T-cell (primary cell): ENCODE measurements at regions not wholly inside any gene's neighbourhood (a gene's known extent, or its start where the extent isn't known, plus 50 kb on each side); places are given as distances from the start of the nearest gene placed in this dataset.

Source experiments
- ATAC-seq, 4 experiments: fragments of 200-7000 bp in 3 of 4; fragments of 150-1000 bp in 1 of 4; cut with Tn5 transposase; replicated peaks in 1 of 4; 1 replicate in 3 of 4; 2 replicates in 1 of 4; pipeline ENCODE4 v1.10.0; 2021; ENCODE audit warnings: moderate library complexity in 3 of 4, mild to moderate bottlenecking in 2 of 4, moderate number of reproducible peaks in 1 of 4
- CTCF ChIA-PET, 2 donors: fragments of 300-600 bp; sonication (Branson Sonifier 250); formaldehyde crosslinking; loops; one replicate each; lab custom pipeline; 2022; ENCODE audit warnings: antibody characterized with exemption in 2 of 2; lab: Charles Lee
- POLR2A ChIA-PET, 2 donors: fragments of 300-600 bp; sonication (Branson Sonifier 250); formaldehyde crosslinking; loops; one replicate each; lab custom pipeline; 2022; ENCODE audit warnings: antibody characterized with exemption in 2 of 2; lab: Charles Lee
- DNase-seq, 35 experiments: peaks; one replicate each; pipeline versions ENCODE4 v3.0.0 to v3.0.0-alpha.2; 2013 to 2023
- H3K27ac ChIP-seq: one replicate; pipeline ENCODE4 v1.5.1; 2013; ENCODE audit warnings: low read length
- H3K27me3 ChIP-seq, 2 experiments: replicated peaks in 1 of 2; 1 replicate in 1 of 2; 2 replicates in 1 of 2; pipeline versions ENCODE4 v1.6.1 to v1.7.0; 2013; ENCODE audit warnings: low read length in 1 of 2, mixed read lengths in 1 of 2; ENCODE audit not compliant: control insufficient read depth in 2 of 2, insufficient read depth in 2 of 2; ENCODE audit errors: extremely low read depth in 1 of 2
- H3K36me3 ChIP-seq, 2 donors: 1 replicate in 1 of 2; 2 replicates in 1 of 2; pipeline versions ENCODE4 v1.6.1 to v1.7.0; 2013; ENCODE audit warnings: low read length in 1 of 2; ENCODE audit not compliant: control insufficient read depth in 2 of 2, insufficient read depth in 1 of 2; ENCODE audit errors: extremely low read depth in 1 of 2
- H3K4me1 ChIP-seq, 2 experiments: 1 replicate in 1 of 2; 2 replicates in 1 of 2; pipeline versions ENCODE4 v1.6.1 to v1.7.0; 2013; ENCODE audit warnings: low read length in 2 of 2, mixed read lengths in 1 of 2; ENCODE audit not compliant: insufficient read depth in 2 of 2, control insufficient read depth in 1 of 2; ENCODE audit errors: extremely low read depth in 1 of 2
- H3K4me3 ChIP-seq, 2 donors: 1 replicate in 1 of 2; 2 replicates in 1 of 2; pipeline versions ENCODE4 v1.5.1 to v1.7.0; 2013; ENCODE audit warnings: mild to moderate bottlenecking in 2 of 2, low read length in 1 of 2, moderate library complexity in 1 of 2; ENCODE audit not compliant: control insufficient read depth in 1 of 2; ENCODE audit errors: extremely low read depth in 1 of 2
- H3K9me3 ChIP-seq: 2 replicates; pipeline ENCODE4 v1.7.0; 2013
- H3K27ac Mint-ChIP-seq, 2 donors: one replicate each; pipeline ENCODE4 v1.8.0; 2020 to 2021; ENCODE audit warnings: mild to moderate bottlenecking in 2 of 2, mixed read lengths in 2 of 2
- H3K27me3 Mint-ChIP-seq, 2 donors: one replicate each; pipeline ENCODE4 v1.8.0; 2021 to 2022; ENCODE audit warnings: mixed read lengths in 2 of 2
- H3K36me3 Mint-ChIP-seq: one replicate; pipeline ENCODE4 v1.8.0; 2021; ENCODE audit warnings: mixed read lengths
- H3K4me1 Mint-ChIP-seq, 3 donors: one replicate each; pipeline ENCODE4 v1.8.0; 2020 to 2022; ENCODE audit warnings: mixed read lengths in 3 of 3, mild to moderate bottlenecking in 1 of 3
- H3K4me3 Mint-ChIP-seq, 3 donors: one replicate each; pipeline ENCODE4 v1.8.0; 2020 to 2022; ENCODE audit warnings: mild to moderate bottlenecking in 3 of 3, mixed read lengths in 3 of 3, moderate library complexity in 3 of 3
- H3K9me3 Mint-ChIP-seq, 3 donors: one replicate each; pipeline ENCODE4 v1.8.0; 2020 to 2022; ENCODE audit warnings: mixed read lengths in 3 of 3
- WGBS: methylation state at CpG from one replicate; pipeline ENCODE4 v1.1.5; 2013; ENCODE audit warnings: missing lambda C conversion rate; ENCODE audit not compliant: insufficient coverage; 5-methylcytosine and 5-hydroxymethylcytosine counted together

DNA sequence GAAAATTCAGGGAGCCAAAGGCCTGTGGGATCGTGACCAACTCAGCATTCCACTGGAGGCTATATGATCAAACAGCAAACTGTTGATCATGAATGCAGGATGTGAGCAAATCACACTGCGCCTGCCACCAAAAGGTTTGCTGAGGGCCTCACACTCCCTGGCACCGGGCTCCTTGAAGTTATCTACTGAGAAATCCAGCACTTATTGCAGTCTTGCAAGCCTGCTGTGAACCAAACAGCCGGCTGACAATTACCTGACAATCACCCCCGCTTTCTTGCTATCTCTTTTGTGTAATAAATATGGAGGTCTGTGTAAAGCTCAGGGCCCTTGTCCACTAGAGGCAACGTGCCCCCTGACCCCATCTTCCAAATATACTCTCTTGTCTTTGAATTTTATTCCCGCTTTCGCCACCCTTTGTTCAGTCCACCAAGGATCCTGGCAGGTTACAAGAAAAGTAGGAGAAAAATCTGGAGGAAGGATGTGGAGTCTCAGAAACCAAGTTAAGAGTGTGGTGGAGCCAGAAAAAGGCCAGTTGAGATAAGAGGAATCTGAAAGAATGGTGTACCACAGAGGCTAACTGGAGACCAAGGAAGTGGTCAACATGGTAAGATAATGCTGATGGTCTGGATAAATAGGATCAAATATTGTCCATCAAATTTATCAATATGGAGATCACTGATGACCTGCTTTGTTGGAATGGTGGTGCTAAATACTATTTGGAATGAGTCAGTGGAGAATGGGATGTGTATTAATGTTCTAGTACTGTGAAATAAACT lies 229.2 kb downstream of the ALX1 start:
- H3K9me3 Mint-ChIP-seq, result peaks cover 0 to 8% (median 5%) of the 10 kb centered on the region in 3 donors
- no peak overlapping the region for H3K27ac Mint-ChIP-seq
- 82% methylated on average over 2 of the region's 8 CpGs for WGBS
- no peak overlapping the region for H3K4me3 Mint-ChIP-seq
- Histone ChIP-seq H3K27me3 (no peaks in the 10 kb centered on the region), H3K4me1 (no peaks in the 10 kb centered on the region), H3K9me3 (no peaks in the 10 kb centered on the region), H3K36me3 (no peaks in the 10 kb centered on the region), H3K4me3 (no peak overlapping the region), H3K27ac (no peak overlapping the region)
- ATAC-seq (no peak), DNase-seq (no peak)
- H3K4me1 Mint-ChIP-seq, result no peaks in the 10 kb centered on the region
- ChIA-PET CTCF (no interaction called here), POLR2A (no interaction called here)
- no peaks in the 10 kb centered on the region for H3K27me3 Mint-ChIP-seq
- no peaks in the 10 kb centered on the region for H3K36me3 Mint-ChIP-seq

DNA sequence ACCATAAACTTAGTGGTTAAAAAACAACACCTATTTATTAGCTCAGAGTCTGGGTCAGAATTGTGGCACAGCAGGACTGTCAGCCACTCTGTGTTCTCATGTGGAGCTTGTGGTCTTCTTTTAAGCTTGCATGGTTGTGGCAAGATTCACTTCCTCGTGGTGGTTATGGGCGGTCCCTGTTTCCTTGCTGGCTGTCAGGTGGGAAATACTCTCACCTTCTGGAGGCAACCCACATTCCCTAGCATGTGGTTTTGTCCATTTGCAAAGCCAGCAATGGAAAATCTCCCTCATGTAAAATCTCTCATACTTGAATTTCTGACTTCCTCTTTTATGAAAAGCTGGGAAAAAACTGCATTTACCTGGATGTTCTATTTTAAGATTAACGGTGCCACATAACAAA lies 229.8 kb downstream of the ALX1 start:
- no peaks in the 10 kb centered on the region for H3K36me3 ChIP-seq
- H3K27ac ChIP-seq, result no peak overlapping the region
- ChIA-PET CTCF (no interaction called here), POLR2A (no interaction called here)
- Mint-ChIP-seq H3K27ac (no peak overlapping the region), H3K4me3 (no peak overlapping the region), H3K4me1 (no peaks in the 10 kb centered on the region), H3K36me3 (no peaks in the 10 kb centered on the region), H3K27me3 (no peaks in the 10 kb centered on the region), H3K9me3 (peaks cover 0 to 8% (median 5%) of the 10 kb centered on the region in 3 donors)
- WGBS, result no CpG with 5 or more reads among the region's 3 CpGs
- no peak for DNase-seq
- no peaks in the 10 kb centered on the region for H3K27me3 ChIP-seq
- no peak overlapping the region for H3K4me3 ChIP-seq
- H3K9me3 ChIP-seq, result no peaks in the 10 kb centered on the region
- no peak for ATAC-seq
- no peaks in the 10 kb centered on the region for H3K4me1 ChIP-seq

DNA sequence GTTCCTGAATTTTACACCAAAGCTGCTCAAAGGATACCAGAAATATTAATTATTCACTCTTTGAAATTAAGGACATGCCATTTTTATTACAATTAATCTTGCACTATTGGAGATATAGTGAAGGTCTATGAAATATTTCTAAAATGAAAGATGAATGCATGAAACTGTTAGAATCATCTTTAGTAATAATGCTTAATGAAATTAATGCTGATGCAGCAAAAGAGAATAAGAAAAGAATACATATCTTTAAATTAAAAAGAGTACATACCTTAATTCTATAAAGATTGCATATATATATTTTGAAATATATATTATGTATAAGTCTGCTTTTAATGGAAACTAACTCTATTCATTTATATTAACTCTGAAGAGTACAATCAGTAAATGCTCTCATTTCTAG lies 236.0 kb downstream of the ALX1 start:
- ChIA-PET CTCF (no interaction called here), POLR2A (no interaction called here)
- Histone ChIP-seq H3K4me1 (no peaks in the 10 kb centered on the region), H3K36me3 (no peaks in the 10 kb centered on the region), H3K9me3 (no peaks in the 10 kb centered on the region), H3K4me3 (no peak overlapping the region), H3K27ac (no peak overlapping the region), H3K27me3 (no peaks in the 10 kb centered on the region)
- Mint-ChIP-seq H3K4me3 (no peak overlapping the region), H3K27me3 (no peaks in the 10 kb centered on the region), H3K36me3 (no peaks in the 10 kb centered on the region), H3K9me3 (peaks cover 0 to 8% (median 2%) of the 10 kb centered on the region in 3 donors), H3K4me1 (no peaks in the 10 kb centered on the region), H3K27ac (no peak overlapping the region)
- ATAC-seq (no peak), DNase-seq (no peak)

DNA sequence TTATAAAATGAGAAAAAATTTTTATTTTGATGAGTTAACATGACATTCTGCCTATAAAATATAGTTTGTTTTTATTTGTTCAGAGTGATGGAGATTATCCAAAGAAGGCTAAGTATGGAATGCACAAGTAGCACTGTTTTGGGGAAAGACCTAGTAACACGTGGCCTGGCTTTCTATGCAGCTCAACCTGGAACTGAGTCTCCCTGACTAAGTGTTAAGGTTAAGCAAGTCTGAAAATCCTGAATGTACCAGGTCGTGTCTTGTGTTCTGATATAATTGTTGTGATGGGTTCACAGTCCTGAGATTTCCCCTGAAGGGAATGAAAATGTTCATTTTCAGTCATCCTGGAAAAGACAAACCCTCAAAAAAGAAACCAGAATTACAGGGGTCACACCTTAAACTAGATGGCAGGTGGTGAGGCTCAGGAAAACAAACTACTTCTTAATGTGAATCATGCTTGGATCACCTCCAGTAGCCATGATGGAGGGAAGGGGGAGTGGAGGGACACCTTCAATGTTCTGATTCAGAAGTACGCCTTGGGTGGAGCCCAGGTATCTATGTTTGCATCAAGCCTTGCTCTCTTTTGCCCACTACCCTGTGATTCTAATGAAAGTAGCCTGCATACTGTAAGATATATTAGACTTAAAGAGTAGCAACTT lies 236.8 kb downstream of the ALX1 start:
- H3K4me3 Mint-ChIP-seq, result no peak overlapping the region
- ChIA-PET POLR2A (no interaction called here), CTCF (interaction anchor here in 1 of 2 donors (0.5 kb wide), 1 partner anchor 68 kb away, joined by 5 read pairs; no protein-coding TSS in a partner anchor)
- H3K9me3 Mint-ChIP-seq, result peaks cover 0 to 8% (median 2%) of the 10 kb centered on the region in 3 donors
- H3K9me3 ChIP-seq, result no peaks in the 10 kb centered on the region
- no peak overlapping the region for H3K27ac ChIP-seq
- no peaks in the 10 kb centered on the region for H3K27me3 Mint-ChIP-seq
- H3K4me1 Mint-ChIP-seq, result no peaks in the 10 kb centered on the region
- H3K4me3 ChIP-seq, result no peak overlapping the region
- ATAC-seq, result no peak
- no peaks in the 10 kb centered on the region for H3K27me3 ChIP-seq
- no peaks in the 10 kb centered on the region for H3K36me3 ChIP-seq
- no peaks in the 10 kb centered on the region for H3K36me3 Mint-ChIP-seq
- H3K4me1 ChIP-seq, result no peaks in the 10 kb centered on the region
- DNase-seq, result no peak
- H3K27ac Mint-ChIP-seq, result no peak overlapping the region
- 64% methylated on average over 1 of the region's 3 CpGs for WGBS

DNA sequence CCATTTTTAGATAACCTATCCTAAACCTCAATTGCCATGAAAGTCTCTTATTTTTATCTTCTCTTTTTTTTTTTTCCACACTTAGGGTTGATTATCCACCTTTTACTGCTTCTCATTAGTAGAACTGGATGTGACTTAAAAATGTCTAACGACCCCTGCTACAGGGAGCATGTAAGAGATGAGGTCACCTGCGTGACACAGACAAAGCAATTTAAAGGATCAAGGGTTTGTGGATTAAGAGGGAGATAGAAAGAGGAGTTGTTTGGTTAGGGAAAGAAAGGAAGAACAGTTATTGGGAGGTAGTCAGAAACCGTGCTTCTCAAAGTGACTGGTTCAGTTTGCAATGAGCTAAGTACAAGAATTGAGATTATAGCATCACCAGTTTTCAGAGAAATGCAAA lies 239.1 kb downstream of the ALX1 start:
- Histone ChIP-seq H3K4me3 (no peak overlapping the region), H3K9me3 (no peaks in the 10 kb centered on the region), H3K27me3 (no peaks in the 10 kb centered on the region), H3K36me3 (no peaks in the 10 kb centered on the region), H3K27ac (no peak overlapping the region), H3K4me1 (no peaks in the 10 kb centered on the region)
- Mint-ChIP-seq H3K27ac (no peak overlapping the region), H3K4me1 (no peaks in the 10 kb centered on the region), H3K36me3 (no peaks in the 10 kb centered on the region), H3K4me3 (no peak overlapping the region), H3K9me3 (peaks cover 0 to 8% (median 5%) of the 10 kb centered on the region in 3 donors), H3K27me3 (no peaks in the 10 kb centered on the region)
- ChIA-PET POLR2A (no interaction called here), CTCF (no interaction called here)
- no peak for DNase-seq
- ATAC-seq, result no peak
- WGBS, result 78% methylated on average over 1 of the region's 3 CpGs

DNA sequence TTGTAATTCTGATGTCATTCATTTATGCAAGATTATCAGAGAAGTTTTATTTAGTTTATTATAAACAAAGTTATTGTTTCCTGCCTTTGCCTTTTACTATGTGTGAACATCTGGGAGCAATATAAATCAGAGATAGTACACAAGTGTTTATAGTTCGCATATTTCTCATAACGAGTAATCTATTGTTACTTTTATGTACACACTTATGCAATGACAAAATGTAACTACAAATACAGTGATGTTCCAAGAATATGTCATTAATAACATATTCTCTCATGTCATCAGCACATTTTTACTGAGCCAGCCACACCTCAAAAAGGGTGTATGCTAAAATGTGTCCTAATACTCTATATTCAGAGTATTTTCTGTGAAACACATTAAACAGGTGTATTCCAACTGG lies 243.2 kb downstream of the ALX1 start:
- CTCF ChIA-PET, result no interaction called here
- Histone ChIP-seq H3K27ac (no peak overlapping the region), H3K4me3 (no peak overlapping the region), H3K36me3 (no peaks in the 10 kb centered on the region), H3K4me1 (no peaks in the 10 kb centered on the region), H3K9me3 (no peaks in the 10 kb centered on the region), H3K27me3 (no peaks in the 10 kb centered on the region)
- H3K27ac Mint-ChIP-seq, result no peak overlapping the region
- H3K4me3 Mint-ChIP-seq, result no peak overlapping the region
- H3K27me3 Mint-ChIP-seq, result no peaks in the 10 kb centered on the region
- POLR2A ChIA-PET, result no interaction called here
- H3K9me3 Mint-ChIP-seq, result peaks cover 2 to 20% (median 7%) of the 10 kb centered on the region in 3 donors
- no peak for ATAC-seq
- WGBS, result no CpG with 5 or more reads among the region's 2 CpGs
- no peaks in the 10 kb centered on the region for H3K4me1 Mint-ChIP-seq
- no peaks in the 10 kb centered on the region for H3K36me3 Mint-ChIP-seq
- DNase-seq, result no peak
